ENCODE measurements at regions not wholly inside any gene's neighbourhood (a gene's known extent, or its start where the extent isn't known, plus 50 kb on each side); places are given as distances from the start of the nearest gene placed in this dataset.

DNA sequence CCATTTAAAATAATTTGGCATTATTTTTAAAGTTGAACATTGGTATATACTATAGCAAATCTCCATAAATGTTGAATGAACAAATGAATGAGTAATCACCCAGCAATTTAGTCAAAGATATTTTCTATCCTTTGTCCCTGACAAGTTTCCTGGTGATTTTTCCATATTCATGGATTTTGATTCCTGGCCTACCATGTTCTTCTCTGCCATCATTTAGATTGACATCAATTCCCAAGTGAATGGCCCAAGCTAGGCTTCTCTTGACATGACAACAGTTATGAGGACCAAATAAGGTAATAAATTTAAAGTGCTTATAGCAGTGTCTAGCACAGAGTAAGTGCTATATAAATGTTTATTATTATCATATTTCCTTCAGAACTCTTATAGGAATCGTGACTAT lies 120.1 kb upstream of the ADGRF1 start:
- TF ChIP-seq, protein P1, sequence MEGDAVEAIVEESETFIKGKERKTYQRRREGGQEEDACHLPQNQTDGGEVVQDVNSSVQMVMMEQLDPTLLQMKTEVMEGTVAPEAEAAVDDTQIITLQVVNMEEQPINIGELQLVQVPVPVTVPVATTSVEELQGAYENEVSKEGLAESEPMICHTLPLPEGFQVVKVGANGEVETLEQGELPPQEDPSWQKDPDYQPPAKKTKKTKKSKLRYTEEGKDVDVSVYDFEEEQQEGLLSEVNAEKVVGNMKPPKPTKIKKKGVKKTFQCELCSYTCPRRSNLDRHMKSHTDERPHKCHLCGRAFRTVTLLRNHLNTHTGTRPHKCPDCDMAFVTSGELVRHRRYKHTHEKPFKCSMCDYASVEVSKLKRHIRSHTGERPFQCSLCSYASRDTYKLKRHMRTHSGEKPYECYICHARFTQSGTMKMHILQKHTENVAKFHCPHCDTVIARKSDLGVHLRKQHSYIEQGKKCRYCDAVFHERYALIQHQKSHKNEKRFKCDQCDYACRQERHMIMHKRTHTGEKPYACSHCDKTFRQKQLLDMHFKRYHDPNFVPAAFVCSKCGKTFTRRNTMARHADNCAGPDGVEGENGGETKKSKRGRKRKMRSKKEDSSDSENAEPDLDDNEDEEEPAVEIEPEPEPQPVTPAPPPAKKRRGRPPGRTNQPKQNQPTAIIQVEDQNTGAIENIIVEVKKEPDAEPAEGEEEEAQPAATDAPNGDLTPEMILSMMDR (IDR thresholded peaks at IDR 0.05; ENCODE audit: low read depth, low read length, missing control alignments), result no peak
- in situ Hi-C loops (cut with HindIII; ENCODE audit: low pct_ligation_motif_present, low sequenced_read_pairs), result no loop called here
- H3K27ac ChIP-seq, result no peak overlapping the region

GRCh38 chr6:47161176-47161687 lies 119.1 kb upstream of the ADGRF1 start:
- Histone ChIP-seq H3K36me3 (replicated peaks) (no peaks in the 10 kb centered on the region), H3K27me3 (replicated peaks) (no peaks in the 10 kb centered on the region), H3K4me3 (ENCODE audit: low read depth, low read length) (no peak overlapping the region), H3K27ac (no peak overlapping the region)
- DNase-seq, result no peak
- in situ Hi-C loops (cut with HindIII; ENCODE audit: low pct_ligation_motif_present, low sequenced_read_pairs), result no loop called here
- TF ChIP-seq, protein P1 (IDR thresholded peaks at IDR 0.05; ENCODE audit: low read depth, low read length, missing control alignments), result no peak

More for the DNA sequence above, 120.1 kb upstream of the ADGRF1 start:
- no peaks in the 10 kb centered on the region for H3K27me3 ChIP-seq (replicated peaks)
- no peak overlapping the region for H3K4me3 ChIP-seq (ENCODE audit: low read depth, low read length)
- no peak for DNase-seq
- no peaks in the 10 kb centered on the region for H3K36me3 ChIP-seq (replicated peaks)

DNA sequence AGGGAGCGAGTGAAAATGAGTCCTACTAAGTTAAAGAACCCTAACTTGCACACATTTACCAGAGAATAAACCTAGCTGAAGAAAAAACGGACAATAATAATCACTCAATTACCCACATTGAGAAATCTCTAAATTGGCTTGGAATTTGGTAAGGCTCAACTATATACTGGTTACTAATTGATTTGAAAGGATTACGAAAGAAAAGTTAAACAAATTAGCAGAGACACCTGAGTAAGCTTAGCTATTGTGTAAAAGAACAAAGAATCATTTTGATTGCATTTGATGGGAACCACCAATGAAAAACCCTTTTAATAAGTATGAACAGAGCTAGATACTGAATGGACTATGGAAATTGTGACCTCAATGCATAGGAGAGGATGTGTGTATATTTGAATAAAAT lies 118.6 kb upstream of the ADGRF1 start:
- Histone ChIP-seq H3K36me3 (replicated peaks) (no peaks in the 10 kb centered on the region), H3K27ac (no peak overlapping the region), H3K4me3 (ENCODE audit: low read depth, low read length) (no peak overlapping the region), H3K27me3 (replicated peaks) (no peaks in the 10 kb centered on the region)
- DNase-seq, result no peak
- TF ChIP-seq, protein P1 (IDR thresholded peaks at IDR 0.05; ENCODE audit: low read depth, low read length, missing control alignments), result no peak
- in situ Hi-C loops (cut with HindIII; ENCODE audit: low pct_ligation_motif_present, low sequenced_read_pairs), result no loop called here

GRCh38 chr6:47159763-47160162 lies 117.6 kb upstream of the ADGRF1 start:
- Histone ChIP-seq H3K27me3 (replicated peaks) (no peaks in the 10 kb centered on the region), H3K27ac (no peak overlapping the region), H3K4me3 (ENCODE audit: low read depth, low read length) (no peak overlapping the region), H3K36me3 (replicated peaks) (no peaks in the 10 kb centered on the region)
- no peak for DNase-seq
- in situ Hi-C loops (cut with HindIII; ENCODE audit: low pct_ligation_motif_present, low sequenced_read_pairs), result no loop called here
- TF ChIP-seq, protein P1 (IDR thresholded peaks at IDR 0.05; ENCODE audit: low read depth, low read length, missing control alignments), result no peak

DNA sequence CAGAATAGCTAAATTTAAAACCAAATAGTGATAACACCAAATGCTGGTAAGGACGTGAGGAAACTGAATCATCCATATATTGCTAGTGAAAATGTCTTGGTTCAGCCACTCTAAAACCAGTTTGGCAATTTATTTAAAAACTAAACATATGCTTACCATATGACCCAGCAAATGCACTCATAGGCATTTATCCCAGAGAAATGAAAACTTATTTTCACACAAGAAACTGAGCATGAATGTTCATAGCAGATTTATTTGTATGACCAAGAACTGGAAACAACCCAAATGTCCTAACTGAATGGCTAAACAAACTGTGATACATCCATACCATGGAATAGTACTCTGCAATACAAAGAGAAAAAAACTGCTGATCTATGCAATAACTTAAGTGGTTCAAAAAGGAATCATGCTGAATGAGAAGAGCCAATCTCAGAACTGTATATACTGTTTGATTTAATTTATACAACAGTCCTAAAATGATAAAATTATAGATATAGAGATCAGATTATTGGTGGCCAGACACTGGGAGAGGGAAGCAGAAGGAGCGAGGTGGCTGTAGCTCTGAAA lies 115.6 kb upstream of the ADGRF1 start:
- in situ Hi-C loops (cut with HindIII; ENCODE audit: low pct_ligation_motif_present, low sequenced_read_pairs), result no loop called here
- DNase-seq, result no peak
- H3K27me3 ChIP-seq (replicated peaks), result no peaks in the 10 kb centered on the region

More for the DNA sequence above, 115.6 kb upstream of the ADGRF1 start:
- H3K36me3 ChIP-seq (replicated peaks), result no peaks in the 10 kb centered on the region
- H3K4me3 ChIP-seq (ENCODE audit: low read depth, low read length), result no peak overlapping the region
- H3K27ac ChIP-seq, result no peak overlapping the region
- TF ChIP-seq, protein P1 (IDR thresholded peaks at IDR 0.05; ENCODE audit: low read depth, low read length, missing control alignments), result no peak

Data from brain microvascular endothelial cell (primary cell).